ENCODE measurements at regions not wholly inside any gene's neighbourhood (a gene's known extent, or its start where the extent isn't known, plus 50 kb on each side); places are given as distances from the start of the nearest gene placed in this dataset.

DNA sequence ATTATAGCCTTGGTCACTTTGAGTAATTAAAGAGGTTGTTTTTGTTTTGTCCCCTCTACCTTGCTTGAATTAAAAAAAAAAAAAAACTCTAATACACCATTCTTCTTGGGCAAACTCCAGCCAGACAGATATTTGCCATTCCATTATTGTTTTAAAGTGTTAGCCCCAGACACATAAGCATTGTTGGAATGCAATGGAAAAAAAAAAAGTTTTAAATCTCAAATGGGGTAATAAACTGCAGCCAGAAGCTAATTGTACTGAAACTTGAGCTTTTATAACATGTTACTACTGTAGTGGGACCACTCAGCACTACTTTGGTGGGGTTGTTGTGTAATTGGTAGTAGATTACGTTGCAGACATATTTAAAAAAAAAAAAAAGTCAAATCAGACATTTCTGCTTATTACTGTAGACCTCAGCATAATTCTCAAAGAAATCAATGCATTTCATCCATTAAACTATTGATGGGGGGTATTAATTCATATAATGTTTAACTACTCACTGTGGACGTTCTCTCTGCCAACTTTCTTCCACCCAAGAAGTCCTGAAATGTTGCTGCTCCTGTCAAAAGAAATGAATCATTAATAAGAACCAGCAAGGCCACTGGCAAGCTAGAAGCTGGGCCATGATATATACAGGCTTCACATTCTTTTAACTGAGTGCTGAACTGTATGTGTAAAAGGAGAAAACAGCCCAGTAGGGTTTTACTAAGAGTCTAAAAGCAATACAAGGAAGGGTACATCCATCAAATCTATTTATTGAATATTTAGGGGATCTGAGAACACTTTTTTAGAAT lies 626.6 kb upstream of the SOX9 start:
- H3K4me3 ChIP-seq (ENCODE audit: extremely low read depth in 1 of 4, insufficient read depth in 2 of 4, low read depth in 3 of 4, low read length in 4 of 4), result no peak overlapping the region
- no peaks in the 10 kb centered on the region for H3K23me2 ChIP-seq (ENCODE audit: low read depth, low read length)
- H3K9me3 ChIP-seq (ENCODE audit: insufficient read depth in 2 of 2, low read depth in 1 of 2, low read length in 1 of 2), result no peaks in the 10 kb centered on the region
- no peak overlapping the region for H3K18ac ChIP-seq (ENCODE audit: extremely low read depth, low read length)
- no peak overlapping the region for H2BK120ac ChIP-seq (replicated peaks; ENCODE audit: low read depth, low read length)
- no peak overlapping the region for H3K56ac ChIP-seq (replicated peaks; ENCODE audit: insufficient read length, low read depth, low read length)
- no peaks in the 10 kb centered on the region for H3K4me1 ChIP-seq (replicated peaks in 1 of 4; ENCODE audit: control insufficient read depth in 3 of 4, insufficient read depth in 4 of 4, low read length in 3 of 4)
- no peak overlapping the region for H3K27ac ChIP-seq (ENCODE audit: low read depth, low read length)
- no peak overlapping the region for H4K91ac ChIP-seq (replicated peaks; ENCODE audit: insufficient read length, low read length)
- no peak overlapping the region for H2AFZ ChIP-seq (ENCODE audit: low read length)
- H2BK12ac ChIP-seq (ENCODE audit: low read depth, low read length), result no peak overlapping the region
- H2BK20ac ChIP-seq (ENCODE audit: low read length), result no peak overlapping the region
- no peak overlapping the region for H2AK5ac ChIP-seq (ENCODE audit: low read depth, low read length)
- H3K36me3 ChIP-seq (ENCODE audit: control insufficient read depth in 2 of 4, insufficient read depth in 4 of 4, low read length in 3 of 4), result no peaks in the 10 kb centered on the region
- ChIA-PET CTCF (ENCODE audit: partially characterized antibody) (no interaction called here), POLR2A (ENCODE audit: partially characterized antibody) (no interaction called here)
- H3K14ac ChIP-seq (ENCODE audit: insufficient read length), result no peak overlapping the region
- H3K79me1 ChIP-seq (ENCODE audit: low read depth, low read length), result no peaks in the 10 kb centered on the region
- no peak overlapping the region for H4K8ac ChIP-seq (ENCODE audit: extremely low read depth, insufficient read depth, low read length)
- no peaks in the 10 kb centered on the region for H4K20me1 ChIP-seq (replicated peaks in 1 of 2; ENCODE audit: control insufficient read depth in 1 of 2, insufficient read depth in 2 of 2, low read length in 2 of 2)
- no peak overlapping the region for H3K23ac ChIP-seq (ENCODE audit: insufficient read length)
- no peaks in the 10 kb centered on the region for H3K27me3 ChIP-seq (replicated peaks in 1 of 4; ENCODE audit: control insufficient read depth in 3 of 4, extremely low read depth in 1 of 4, insufficient read depth in 3 of 4, low read length in 3 of 4)
- no peak overlapping the region for H3K9ac ChIP-seq (replicated peaks in 1 of 4; ENCODE audit: extremely low read depth in 1 of 4, low read depth in 3 of 4, low read length in 3 of 4)
- 80% methylated on average over 2 of the region's 2 CpGs; no CpG with 5 or more reads in 1 of the 2 experiments for WGBS, 2 experiments (ENCODE audit: extremely low coverage in 1 of 2, insufficient coverage in 1 of 2, insufficient read length in 1 of 2, insufficient replicate concordance in 2 of 2, low coverage in 1 of 2, low lambda C conversion rate in 2 of 2, missing lambda C conversion rate in 1 of 2)
- no peak overlapping the region for H3K4ac ChIP-seq (replicated peaks; ENCODE audit: insufficient read length, low read depth, low read length)
- no peak overlapping the region for H2BK5ac ChIP-seq (ENCODE audit: low read depth, low read length)
- no peak for DNase-seq (ENCODE audit: low read depth in 1 of 2, low spot score in 2 of 2)
- H3K79me2 ChIP-seq (ENCODE audit: control insufficient read depth in 1 of 2, insufficient read depth in 2 of 2, low read length in 2 of 2), result no peaks in the 10 kb centered on the region
- no peak overlapping the region for H2BK15ac ChIP-seq (ENCODE audit: low read length)
- H4K5ac ChIP-seq (ENCODE audit: insufficient read length, low read depth, low read length), result no peak overlapping the region
- no peak for FAIRE-seq
- no peak overlapping the region for H3K4me2 ChIP-seq (ENCODE audit: insufficient read depth in 1 of 2, low read depth in 2 of 2, low read length in 2 of 2)
- no peak for TF ChIP-seq EZH2 (IDR thresholded peaks at IDR 0.05; ENCODE audit: low read depth, low read length, severe bottlenecking)
- no peak for TF ChIP-seq CHD2 (IDR thresholded peaks at IDR 0.05; ENCODE audit: low read length)
- no peak for TF ChIP-seq TEAD4 (IDR thresholded peaks at IDR 0.05; ENCODE audit: low read depth, low read length)
- TF ChIP-seq CHD1 (IDR thresholded peaks at IDR 0.05; ENCODE audit: low read depth, low read length), result no peak
- TF ChIP-seq PHF8 (conservative IDR thresholded peaks at IDR 0.05; ENCODE audit: low read depth, low read length), result no peak
- no peak for TF ChIP-seq NANOG (IDR thresholded peaks at IDR 0.05; ENCODE audit: insufficient read depth, low read depth, low read length, poor library complexity, severe bottlenecking)
- TF ChIP-seq, protein P1, sequence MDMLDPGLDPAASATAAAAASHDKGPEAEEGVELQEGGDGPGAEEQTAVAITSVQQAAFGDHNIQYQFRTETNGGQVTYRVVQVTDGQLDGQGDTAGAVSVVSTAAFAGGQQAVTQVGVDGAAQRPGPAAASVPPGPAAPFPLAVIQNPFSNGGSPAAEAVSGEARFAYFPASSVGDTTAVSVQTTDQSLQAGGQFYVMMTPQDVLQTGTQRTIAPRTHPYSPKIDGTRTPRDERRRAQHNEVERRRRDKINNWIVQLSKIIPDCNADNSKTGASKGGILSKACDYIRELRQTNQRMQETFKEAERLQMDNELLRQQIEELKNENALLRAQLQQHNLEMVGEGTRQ (IDR thresholded peaks at IDR 0.05; ENCODE audit: low read length), result no peak
- no peak for TF ChIP-seq SAP30 (IDR thresholded peaks at IDR 0.05; ENCODE audit: insufficient read depth, insufficient replicate concordance, low read length)
